ENCODE measurements at regions not wholly inside any gene's neighbourhood (a gene's known extent, or its start where the extent isn't known, plus 50 kb on each side); places are given as distances from the start of the nearest gene placed in this dataset.
"Not testable (repeated sequence)": the region's sequence is repeated elsewhere in the genome, so short reads cannot be mapped to it uniquely, and the experiment has no call there.

DNA sequence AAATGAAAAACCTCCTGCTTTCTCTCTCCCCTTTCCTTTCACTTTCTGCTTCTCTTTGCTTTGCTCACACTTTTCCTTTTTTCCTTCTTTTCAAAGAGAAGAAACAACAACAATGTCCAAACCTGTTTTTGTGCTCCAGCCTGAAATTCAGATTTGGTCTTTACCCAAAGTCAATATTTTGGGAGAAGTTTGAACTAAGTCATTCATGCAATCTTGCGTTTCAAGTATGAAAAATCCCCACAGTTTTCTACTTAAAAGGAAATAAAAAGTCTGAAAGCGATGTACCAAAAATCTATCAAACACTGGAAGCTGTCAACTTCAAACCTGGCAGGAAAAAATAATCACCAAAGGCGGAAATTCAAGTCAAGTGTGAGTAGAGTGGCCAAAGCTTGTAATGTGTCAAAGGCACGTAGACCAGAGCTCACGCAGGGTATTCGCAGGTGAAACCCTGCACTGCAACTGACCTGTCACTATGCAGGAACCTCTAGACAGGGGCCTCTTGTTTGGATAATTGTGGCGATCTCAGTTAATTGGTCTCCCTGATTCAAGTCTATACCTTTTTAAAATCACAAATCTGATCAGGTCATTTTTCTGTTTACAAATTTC is 118.8 kb upstream of the GALNT15 start:
- DNase-seq: no peak

DNA sequence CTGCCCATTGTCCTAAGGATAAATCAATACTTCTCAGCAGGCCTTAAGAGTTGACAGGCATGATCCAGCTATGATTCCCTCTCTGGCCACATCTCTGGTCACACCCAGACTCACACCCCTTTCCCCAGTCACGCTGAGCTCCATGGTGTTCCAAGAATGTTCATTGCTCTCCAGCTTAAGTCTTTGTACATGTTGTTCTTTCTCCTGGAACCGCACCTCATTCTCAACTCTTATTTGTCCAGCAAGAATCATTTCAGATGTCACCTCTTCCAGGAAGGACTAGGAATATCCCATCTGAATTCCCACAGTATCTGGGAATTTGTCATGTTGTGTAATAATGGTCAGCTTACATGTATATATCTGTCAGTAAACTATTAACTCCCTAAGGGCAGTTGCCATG is 118.3 kb upstream of the GALNT15 start:
- DNase-seq: no peak

DNA sequence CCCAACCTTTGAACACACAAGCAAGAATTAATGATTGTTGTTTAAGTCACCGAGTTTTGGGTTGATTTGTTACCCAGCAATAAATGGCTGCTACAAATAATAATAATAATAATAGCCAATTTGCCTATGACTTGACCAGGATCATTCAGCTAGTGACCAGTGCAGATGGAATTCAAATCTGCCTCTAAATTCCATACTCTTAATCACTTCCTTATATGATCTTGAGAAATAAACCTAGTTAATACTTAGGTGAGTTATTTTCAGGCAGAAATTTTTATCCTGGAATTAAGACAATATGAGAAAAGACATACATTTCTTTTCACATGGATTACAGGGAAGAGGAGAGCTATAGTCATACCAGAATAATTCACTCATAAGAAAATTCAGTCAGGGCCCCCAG is 116.0 kb upstream of the GALNT15 start:
- no peak for DNase-seq

DNA sequence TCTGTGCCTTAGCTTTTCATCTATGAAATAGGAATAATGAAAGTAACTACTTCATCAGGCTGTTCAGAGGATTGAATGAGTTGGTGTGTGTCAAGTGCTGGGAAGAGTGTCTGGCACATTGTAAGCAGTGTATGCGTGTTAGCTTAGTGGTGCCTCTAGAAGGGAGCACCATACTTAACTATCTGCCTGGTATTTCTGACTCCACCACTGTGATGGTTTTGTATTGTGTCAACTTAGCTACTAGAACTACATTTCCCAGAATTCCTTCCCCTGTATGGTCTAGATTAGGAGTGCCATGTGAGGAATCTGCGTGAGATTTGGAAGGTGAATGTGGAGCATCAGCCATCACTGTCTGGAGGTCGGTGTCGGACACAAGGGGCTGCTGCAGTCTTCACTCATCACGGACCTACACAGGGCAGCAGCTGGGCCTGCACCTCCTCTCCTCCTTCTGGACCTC is 115.4 kb upstream of the GALNT15 start:
- no peak for DNase-seq

DNA sequence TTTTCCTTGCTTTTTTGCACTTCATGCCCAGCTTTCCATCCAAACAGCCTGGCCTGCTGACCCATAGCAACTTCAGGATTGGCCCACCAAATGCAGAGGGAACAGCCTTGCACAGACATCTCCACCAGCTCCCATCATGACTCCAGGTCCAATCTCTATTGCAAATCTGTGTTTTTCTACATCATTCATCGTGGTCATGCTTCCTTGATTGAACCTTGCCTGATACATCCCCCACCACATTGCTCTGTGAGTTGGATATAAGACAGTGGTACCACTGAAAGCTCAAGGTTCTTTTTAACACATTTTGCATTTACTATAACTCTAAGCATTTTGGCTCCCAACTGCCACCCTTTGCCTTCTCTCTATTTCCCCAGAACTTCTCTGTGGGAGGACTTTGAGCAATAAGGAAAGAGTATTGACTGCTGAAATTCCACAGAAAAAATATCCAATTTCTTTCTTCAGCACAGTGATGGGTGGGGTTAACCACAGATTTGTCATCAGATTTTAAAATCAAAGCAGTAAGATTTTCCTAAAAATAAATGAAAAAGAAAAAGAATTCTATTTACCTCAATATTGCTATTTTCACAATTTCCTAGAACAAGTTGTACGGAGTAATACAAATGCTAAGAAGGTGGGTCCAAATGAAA is 114.6 kb upstream of the GALNT15 start:
- no peak for DNase-seq

DNA sequence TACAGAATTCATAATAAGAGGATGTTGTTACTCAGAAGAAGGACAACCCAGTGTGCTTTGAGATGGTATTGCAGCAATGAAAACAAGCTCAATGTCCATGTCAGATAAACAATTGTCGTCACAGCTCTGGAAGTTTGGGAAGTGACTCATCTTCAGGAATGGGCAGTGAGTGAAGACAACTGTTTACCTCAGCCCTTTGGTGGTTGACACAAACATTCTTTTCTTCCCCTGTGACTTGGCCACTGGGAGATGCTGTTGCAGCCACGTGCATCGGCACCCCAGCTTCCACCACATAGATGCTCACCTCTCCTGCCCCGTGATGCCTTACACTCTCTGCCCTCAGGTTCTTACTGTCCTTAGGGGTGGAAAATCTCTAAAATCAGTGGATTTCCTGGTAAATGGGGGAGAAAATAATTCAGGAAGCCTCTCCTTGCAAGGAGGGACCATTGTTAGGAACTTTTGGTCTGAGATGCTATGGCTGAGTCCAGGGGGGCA is 114.1 kb upstream of the GALNT15 start:
- no peak for DNase-seq

DNA sequence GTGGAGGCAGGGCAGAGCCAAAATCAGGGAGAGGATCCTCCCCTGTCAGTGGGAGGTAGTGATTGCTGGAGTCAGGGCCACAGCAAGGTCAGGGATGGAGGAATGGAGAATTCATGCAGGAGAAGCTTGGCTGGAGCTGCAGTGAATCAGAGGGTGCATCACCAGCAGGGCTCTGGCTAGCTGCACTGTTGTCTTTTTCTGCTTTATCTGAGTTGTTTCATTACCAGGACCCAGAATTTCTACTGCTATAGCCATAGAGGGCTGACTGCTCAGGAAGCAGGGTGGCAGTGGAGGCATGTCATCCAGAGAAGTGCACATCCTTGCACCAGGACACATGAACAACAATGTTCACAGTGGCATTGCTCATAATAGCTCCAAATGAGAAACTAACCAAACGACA is 113.5 kb upstream of the GALNT15 start:
- no peak for DNase-seq

DNA sequence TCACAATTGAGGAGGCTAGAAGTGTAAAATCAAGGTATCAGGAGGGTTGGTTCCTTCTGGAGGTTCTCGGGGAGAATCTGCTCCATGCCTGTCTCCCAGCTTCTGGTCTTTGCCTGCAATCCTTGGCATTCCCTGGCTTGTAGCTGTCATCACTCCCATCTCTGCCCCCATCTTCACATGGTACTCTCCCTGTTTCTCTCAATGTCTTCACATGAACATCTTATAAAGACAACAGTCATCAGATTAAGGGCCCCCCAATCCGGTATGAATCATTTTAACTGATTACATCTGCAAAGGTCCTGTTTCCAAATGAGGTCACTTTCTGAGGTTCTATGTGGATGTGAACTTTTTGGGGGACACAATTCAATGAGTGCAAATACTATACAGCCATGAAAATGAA is 113.0 kb upstream of the GALNT15 start:
- DNase-seq: no peak

DNA sequence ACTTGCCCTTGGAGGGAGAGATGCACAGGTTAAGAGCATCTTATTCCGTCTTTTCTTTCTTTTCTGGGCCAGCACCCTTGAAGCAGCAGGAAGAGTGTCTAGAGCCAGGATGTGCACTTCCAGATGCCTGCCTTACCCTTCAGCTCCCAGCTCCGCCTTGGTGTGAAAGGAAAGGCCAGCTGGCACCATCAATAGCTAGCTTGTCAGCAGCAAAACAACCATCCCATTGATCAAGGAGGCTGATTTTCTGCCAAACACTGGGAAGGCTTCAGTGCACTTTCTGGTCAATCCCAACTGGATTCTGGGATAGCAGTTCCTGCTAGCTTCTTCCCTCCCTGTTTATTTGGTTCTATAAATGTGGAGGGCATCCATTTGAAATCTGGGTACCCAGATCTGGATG is 110.9 kb upstream of the GALNT15 start:
- DNase-seq: no peak

DNA sequence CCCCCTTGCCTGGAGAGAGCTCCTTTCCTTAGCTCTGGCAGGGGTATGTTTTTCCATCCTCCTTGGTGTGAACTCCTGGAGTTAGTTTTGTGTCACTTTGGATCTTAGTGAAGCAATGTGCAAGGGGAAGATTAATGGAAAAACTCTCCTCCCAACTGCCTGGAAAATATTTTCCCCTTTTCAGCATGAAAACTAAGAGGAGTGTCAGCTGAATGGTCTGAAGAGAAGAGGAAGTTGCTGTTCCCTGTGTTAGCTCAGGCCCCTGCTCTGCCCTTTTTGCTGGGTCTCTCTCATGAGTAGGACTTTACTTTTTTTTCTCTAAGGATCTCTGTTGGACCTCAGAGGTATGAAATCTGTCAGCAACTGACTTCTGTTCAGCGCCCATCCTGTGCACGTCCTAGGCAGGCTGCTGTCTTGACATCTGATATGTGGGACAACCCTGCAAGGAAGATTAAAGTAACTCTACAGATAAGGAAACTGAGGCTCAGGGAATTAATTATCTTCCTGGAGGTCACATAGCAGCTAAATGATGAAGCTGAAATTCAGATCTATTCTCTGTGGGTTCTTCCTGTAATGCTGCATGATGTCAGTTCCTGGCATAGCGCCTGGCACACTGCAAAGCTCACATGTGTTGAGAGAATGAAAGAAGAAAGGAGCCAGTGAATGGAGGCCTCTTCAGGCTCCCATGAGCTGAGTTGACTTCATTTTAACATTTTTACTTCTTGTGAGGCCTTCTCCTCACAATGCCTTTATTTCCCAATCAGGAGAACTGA is 109.7 kb upstream of the GALNT15 start:
- DNase-seq: no peak

DNA sequence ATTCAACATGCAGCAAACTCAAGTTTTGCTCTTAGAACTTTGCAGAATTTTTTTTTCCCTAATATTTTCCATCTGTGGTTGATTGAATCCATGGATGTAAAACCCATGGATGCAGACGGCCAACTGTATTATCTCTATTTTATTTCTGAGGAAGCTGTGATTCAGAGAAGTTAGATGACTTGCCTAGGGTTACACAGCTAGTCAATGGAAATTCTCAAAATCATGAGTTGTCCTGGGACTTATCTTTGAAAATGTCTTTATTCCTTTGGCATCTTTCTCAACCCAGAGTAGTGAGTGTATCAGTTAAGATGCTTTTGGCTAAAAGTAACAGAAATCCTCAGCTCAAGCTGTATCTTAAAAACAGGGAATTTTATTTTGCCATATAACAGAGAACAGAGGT is 107.9 kb upstream of the GALNT15 start:
- no peak for DNase-seq

DNA sequence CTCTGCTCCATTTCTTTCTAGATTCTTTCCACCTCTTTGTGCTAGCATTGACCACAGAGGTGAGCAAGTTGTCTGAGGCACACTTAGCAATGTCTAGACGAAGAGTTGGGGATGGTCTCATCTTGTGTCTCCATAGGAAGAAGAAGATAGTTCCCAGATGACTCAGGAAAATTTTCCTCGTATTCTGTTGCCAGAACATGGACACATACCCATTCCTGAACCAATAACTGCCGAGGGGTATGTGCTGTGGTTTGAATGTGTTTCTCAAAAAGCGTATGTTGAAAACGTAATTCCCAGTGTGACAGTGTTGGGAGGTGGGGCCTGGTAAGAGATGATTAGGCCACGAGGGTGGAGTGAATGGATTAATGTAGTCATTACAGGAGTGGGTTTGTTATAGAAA is 107.5 kb upstream of the GALNT15 start:
- DNase-seq: no peak

DNA sequence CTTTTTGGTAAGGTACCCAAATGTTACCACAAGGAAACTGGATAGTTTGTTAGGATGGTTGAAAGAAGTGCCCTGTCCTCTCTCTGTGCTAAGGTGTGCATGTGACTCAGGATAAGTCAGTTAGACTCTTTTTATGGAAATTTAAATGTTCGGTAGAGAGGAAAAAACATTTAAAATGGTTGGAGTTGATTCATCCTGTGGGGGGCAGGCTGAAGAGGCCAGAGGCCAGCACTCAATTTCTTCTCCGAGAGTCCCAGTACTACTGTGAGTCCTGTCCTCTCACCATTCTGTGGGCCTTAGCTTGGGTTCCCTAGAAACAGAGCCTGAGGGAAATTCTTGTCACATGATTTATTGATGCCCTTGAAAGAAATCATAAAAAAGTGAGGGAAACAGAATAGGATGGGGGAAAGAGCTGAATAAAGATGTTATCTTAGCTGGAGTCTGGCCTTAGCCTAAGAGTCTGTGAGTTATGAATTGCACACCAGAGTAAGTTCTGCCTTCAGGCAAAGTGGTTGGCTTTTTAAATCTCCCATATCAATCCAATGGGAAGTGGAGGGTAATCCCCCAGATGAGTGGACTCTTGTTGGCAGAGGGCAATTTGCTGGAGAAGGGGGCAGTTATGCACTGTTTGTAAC is 106.5 kb upstream of the GALNT15 start:
- no peak for DNase-seq

DNA sequence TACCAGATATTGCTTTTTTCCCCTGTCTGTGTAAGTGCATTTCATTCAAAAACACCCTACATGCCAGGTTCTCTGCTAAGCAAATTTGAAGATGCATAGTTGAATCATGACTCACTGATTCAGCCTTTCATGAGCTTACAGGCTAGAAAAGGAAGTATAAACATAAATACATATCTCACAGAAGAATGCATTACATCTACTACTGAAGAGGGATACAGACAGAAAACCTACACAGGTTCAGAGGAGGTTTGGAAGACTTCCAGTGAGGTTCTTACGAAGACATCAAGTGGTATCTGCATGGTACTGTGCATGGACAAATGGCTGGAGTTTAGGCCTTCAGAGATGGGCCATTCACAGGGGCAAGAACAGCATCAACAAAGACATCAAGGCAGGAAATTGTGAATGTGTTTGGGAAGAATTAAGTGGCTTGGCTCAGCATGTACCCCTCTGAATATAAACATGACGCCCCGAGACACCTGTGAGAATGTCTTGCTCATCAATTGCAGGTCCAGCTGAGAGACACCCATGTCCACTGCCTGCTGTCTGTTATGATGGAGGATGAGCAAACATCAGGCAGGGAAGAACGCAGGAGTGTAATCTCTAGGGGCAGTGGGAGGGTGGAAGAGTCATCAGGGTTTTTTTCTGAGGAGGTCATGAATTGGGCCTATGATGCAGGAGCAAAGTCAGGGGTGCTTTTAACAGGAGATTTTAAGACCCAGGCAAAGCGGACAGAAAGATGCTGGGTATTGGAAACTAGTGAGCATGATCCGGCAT is 105.1 kb upstream of the GALNT15 start:
- DNase-seq: no peak

DNA sequence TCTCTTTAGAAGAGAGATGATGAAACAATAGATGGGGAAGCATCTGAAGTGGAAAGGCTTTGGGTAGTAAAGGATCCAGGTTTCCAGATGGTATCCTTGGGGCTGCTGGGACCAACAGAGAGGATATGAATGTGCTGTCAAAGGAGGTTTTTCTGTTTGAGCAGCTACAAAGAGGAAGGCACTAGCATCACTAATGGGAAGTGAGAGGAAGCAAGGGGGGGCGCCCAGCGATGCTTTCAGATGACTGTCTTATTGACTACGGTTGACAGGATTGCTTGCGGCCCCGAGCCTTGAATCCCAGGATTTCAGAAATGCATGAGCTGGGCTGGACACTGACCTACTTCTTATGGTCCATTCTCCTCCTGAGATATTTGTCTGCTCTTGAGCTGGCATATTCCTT is 103.8 kb upstream of the GALNT15 start:
- DNase-seq: no peak

DNA sequence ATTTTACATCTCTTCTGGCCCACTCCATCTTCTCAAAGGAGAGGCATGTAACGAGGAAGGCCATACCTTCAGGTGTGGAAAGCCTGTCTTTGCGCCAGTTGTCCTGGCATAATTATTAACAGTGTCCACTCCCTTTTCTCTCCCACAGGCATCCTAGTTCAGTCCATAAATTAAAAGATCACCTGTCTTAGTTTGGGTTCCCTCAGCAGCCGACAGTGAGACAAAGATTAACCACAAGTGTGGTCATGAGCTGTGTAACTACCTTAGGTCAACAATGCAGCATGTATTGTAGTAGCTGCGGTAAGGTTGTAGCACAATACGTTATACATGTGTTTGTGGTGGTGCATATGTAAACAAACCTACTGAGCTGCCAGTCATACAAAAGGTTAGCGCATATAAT is 103.3 kb upstream of the GALNT15 start:
- no peak for DNase-seq

DNA sequence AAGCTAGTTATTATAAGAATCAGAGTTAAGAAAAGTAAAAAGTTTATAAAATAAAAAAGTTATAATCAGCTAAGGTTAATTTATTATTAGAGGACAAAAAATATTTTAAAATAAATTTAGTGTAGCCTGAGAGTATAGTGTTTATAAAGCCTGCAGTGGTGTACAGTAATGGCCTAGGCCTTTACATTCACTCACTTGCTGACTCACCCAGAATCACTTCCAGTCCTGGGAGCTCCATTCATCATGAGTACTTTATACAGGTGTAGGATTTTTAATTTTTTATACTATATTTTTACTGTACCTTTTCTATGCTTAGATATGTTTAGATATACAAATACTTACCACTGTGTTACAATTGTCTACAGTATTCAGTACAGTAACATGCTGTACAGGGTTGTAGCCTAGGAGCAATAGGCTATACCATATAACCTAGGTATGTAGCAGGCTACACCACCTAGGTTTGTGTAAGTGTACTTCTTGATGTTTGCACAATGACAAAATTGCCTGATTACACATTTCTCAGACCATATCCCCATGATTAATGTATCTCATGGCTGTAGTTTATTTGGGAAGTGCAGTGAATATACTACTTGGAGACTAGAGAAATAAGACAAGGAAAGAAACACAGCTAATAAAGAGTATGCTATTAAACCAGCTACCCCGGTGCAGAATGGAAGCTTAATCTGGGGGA is 101.9 kb upstream of the GALNT15 start:
- no peak for DNase-seq

DNA sequence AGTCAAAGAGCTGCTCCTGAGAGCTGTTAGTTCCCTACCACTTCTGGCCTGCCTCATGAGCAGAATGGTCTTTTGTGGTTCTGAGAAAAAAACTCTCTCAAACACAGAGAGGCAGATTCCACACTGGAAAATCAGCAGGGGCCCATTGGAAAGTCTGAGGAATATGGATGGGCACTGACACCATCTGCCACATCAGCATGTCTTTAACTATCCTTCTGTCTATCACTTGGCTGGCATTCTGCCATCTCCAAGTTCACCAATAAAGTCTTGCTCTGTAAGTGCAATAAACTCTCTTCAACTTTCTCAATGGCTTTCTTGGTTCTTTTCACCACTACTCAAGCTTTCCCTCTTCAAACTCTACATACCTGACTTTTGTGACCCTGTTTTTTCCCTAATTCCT is 101.3 kb upstream of the GALNT15 start:
- no peak for DNase-seq

DNA sequence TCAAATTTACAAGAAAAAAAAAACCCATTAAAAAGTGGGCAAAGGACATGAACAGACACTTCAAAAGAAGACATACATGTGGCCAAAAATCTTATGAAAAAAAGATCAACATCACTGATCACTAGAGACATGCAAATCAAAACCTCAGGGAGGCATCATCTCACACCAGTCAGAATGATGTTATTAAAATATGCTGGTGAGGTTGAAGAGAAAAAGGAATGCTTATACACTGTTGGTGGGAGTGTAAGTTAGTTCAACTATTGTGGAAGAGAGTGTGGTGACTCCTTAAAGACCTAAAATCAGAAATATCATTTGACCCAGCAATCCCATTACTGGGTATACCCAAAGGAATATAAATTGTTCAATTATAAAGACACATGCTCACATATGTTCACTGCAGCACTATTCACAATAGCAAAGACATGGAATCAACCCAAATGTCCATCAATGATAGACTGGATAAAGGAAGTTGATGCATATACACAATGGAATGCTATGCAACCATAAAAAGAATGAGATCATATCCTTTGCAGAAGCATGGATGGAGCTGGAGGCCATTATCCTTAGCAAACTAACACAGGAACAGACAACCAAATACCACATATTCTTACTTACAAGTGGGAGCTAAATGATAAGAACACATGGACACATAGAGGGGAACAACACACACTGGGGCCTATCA is 100.3 kb upstream of the GALNT15 start:
- DNase-seq: not testable (repeated sequence)

DNA sequence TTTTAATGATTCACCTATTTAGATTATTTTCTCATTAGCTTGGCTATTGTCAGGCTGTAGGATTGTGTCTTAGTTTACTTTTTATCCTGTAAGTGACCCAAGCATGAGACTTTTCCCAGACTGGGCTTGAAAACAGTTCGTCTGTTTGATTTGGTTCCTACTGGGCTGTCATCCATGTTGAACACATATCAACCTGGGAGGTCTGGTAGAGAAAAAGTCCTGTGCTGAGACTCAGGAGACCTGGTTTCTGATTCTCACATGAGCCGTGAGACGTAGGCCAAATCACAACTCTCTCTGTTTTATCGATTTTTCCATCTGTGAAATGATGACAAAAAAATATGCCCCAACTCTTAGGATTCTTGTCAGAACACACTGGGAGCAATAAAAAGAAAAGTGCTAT is 98.8 kb upstream of the GALNT15 start:
- DNase-seq: no peak

DNA sequence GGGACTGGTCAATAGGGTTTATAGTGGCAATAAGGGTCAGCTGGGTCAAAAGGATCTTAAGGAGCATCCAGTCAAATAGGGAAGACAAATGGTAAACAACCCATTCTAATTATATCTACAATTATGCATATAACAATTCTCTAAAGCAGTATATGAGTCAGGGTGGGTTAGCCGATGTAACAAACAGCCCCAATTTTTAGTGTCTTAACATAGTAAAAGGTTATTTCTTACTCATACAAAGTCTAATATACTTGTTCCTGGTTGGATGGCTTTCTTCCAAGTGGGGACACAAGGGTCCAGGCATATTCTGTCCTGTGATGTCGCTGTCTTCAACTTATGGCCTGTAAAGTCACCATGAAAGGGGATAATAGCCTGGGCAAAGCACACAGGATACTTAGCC is 97.9 kb upstream of the GALNT15 start:
- no peak for DNase-seq

DNA sequence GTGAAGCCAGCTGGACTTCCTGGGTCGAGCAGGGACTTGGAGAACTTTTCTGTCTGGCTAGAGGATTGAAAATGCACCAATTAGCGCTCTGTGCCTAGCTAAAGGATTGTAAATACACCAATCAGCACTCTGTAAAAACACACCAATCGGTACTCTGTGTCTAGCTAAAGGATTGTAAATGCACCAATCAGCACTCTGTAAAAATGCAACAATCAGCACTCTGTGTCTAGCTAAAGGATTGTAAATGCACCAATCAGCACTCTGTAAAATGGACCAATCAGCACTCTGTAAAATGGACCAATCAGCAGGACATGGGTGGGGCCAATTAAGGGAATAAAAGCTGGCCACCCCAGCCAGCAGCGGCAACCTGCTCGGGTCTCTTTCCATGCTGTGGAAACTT is 97.3 kb upstream of the GALNT15 start:
- not testable (repeated sequence) for DNase-seq

All from stimulated activated naive CD4-positive, alpha-beta T cell (primary cell).